ENCODE measurements at regions not wholly inside any gene's neighbourhood (a gene's known extent, or its start where the extent isn't known, plus 50 kb on each side); places are given as distances from the start of the nearest gene placed in this dataset.

DNA sequence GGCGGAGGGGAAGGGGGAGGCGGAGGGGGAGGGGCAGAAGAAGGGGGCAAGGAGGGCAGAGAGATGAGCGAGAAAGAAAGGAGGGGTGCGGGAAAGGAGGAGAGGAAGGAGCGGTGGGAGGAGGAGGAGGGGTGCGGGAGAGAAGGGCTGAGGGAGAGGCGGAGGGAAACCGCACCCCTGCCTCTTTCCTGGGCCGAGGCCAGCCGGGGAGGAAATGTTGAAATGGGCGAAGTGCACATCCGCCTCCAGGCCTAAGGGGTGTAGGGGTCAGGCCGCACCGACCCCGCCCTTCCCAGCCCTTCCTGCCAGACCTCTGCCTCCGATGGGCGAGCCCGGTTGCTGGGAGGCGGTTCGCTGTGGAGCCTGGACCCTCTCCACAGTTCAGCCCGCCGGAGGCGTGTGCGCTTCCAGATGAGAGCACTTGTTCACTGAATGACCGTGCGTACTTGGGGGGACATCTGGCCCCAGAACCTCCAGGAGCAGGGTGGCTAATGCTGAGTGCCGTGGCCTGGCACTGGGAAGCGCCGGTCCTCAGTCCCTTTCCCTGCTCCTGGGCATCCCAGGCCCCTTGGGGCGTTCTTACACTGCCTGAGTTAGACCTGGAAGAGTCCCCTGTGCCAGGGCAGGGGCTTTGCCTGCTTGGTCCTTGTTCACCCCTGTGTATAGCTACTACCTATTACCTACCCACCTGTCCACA is 110.3 kb upstream of the KLF13 start:
- intact Hi-C loops (cut with DNase I): loop anchor here (10.0 kb wide), 1 partner anchor 108 kb away; the partner anchor contains the start of gene KLF13
- peak; percentile 83 for ATAC-seq
- H3K4me1 ChIP-seq: peaks cover 36% of the 10 kb centered on the region

DNA sequence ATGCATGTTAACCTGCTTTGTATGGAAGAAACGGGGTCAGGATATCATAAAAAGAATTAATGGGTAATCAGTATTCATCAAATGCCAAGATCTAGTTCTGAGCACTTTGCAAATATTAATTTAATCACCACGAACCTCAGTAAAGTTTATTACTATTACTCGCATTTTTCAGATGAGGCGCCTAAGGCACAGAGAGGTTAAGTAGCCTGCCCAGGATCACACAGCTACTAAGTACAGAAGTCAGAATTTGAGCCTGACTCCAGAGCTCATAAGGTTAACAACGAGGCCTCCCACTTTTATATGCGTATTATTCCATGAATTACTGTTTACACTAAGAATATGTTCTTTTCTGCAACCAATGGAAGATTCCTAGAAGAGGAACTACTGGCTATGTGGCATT is 109.6 kb upstream of the KLF13 start:
- Histone ChIP-seq H3K4me1 (peaks cover 38% of the 10 kb centered on the region), H3K27ac (peak overlapping the region; percentile 99), H3K27me3 (no peaks in the 10 kb centered on the region), H3K4me3 (peak overlapping the region; percentile 63), H3K36me3 (no peaks in the 10 kb centered on the region), H3K9me3 (no peaks in the 10 kb centered on the region)
- DNase-seq (no peak), ATAC-seq (no peak)
- TF ChIP-seq, protein P1, sequence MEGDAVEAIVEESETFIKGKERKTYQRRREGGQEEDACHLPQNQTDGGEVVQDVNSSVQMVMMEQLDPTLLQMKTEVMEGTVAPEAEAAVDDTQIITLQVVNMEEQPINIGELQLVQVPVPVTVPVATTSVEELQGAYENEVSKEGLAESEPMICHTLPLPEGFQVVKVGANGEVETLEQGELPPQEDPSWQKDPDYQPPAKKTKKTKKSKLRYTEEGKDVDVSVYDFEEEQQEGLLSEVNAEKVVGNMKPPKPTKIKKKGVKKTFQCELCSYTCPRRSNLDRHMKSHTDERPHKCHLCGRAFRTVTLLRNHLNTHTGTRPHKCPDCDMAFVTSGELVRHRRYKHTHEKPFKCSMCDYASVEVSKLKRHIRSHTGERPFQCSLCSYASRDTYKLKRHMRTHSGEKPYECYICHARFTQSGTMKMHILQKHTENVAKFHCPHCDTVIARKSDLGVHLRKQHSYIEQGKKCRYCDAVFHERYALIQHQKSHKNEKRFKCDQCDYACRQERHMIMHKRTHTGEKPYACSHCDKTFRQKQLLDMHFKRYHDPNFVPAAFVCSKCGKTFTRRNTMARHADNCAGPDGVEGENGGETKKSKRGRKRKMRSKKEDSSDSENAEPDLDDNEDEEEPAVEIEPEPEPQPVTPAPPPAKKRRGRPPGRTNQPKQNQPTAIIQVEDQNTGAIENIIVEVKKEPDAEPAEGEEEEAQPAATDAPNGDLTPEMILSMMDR (IDR thresholded peaks at IDR 0.05): no peak
- intact Hi-C loops (cut with DNase I): loop anchor here (10.0 kb wide), 1 partner anchor 108 kb away; the partner anchor contains the start of gene KLF13

More for the DNA sequence above, 110.3 kb upstream of the KLF13 start:
- Histone ChIP-seq H3K9me3 (no peaks in the 10 kb centered on the region), H3K4me3 (peak overlapping the region; percentile 63), H3K27me3 (no peaks in the 10 kb centered on the region), H3K27ac (peak overlapping the region; percentile 99), H3K36me3 (no peaks in the 10 kb centered on the region)
- TF ChIP-seq, protein P1 (IDR thresholded peaks at IDR 0.05): no peak
- DNase-seq: peak; percentile 98

DNA sequence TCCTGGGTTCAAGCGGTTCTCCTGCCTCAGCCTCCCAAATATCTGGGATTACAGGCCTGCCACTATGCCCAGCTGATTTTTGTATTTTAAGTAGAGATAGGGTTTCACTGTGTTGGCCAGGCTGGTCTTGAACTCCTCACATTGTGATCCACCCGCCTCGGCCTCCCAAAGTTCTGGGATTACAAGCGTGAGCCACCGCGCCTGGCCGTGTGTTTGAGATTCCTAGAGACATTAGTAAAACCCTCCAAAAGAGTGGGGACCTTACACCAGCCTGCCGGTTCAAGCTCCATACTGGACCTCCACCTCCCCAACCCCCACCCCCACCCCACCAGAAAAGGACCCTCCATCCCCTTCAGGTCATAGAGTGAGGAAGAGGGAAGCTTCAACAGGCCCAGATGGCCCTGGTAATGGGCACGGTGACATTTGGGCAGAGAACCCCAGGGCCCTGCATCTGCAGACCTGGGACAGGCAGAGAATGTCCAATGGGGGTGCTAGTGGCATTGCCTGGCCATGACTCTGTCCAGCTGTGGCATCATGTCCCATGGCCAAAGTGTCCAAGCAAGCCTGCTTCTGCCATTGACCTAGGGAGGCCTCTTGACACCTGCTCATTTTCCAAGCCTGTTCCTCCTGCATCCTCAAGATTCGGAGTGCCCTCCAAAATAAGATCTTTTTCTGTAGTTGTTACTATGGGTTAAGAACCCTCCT is 108.9 kb upstream of the KLF13 start:
- ATAC-seq (no peak), DNase-seq (no peak)

DNA sequence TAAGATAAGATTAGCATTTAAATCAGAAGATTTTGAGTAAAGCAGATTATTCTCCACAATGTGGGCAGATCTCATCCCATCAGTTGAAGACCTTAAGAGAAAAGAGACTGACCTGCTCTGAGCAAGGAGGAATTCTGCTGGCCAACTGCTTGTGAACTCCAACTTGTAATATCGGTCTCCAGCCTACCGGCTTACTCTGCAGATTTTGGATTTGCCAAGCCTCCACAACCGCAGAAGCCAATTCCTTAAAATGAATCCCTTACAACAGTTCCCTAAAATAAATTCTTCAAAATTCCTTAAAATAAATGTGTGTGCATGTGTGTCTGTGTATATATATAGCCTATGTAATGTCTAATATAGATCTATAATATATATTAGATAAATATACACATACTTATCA is 107.4 kb upstream of the KLF13 start:
- peaks cover 40% of the 10 kb centered on the region for H3K4me1 ChIP-seq
- no peak overlapping the region for H3K27ac ChIP-seq
- DNase-seq: no peak
- no peaks in the 10 kb centered on the region for H3K36me3 ChIP-seq
- no peak for ATAC-seq
- no peaks in the 10 kb centered on the region for H3K27me3 ChIP-seq
- H3K4me3 ChIP-seq: no peak overlapping the region
- intact Hi-C loops (cut with DNase I): loop anchor here (10.0 kb wide), 1 partner anchor 106 kb away; the partner anchor contains the start of gene KLF13
- TF ChIP-seq, protein P1 (IDR thresholded peaks at IDR 0.05): no peak
- H3K9me3 ChIP-seq: no peaks in the 10 kb centered on the region

More for the DNA sequence above, 108.9 kb upstream of the KLF13 start:
- intact Hi-C loops (cut with DNase I): loop anchor here (10.0 kb wide), 1 partner anchor 107 kb away; the partner anchor contains the start of gene KLF13
- Histone ChIP-seq H3K27me3 (no peaks in the 10 kb centered on the region), H3K27ac (no peak overlapping the region), H3K4me3 (no peak overlapping the region), H3K4me1 (peaks cover 34% of the 10 kb centered on the region), H3K9me3 (no peaks in the 10 kb centered on the region), H3K36me3 (no peaks in the 10 kb centered on the region)
- TF ChIP-seq, protein P1 (IDR thresholded peaks at IDR 0.05): no peak

DNA sequence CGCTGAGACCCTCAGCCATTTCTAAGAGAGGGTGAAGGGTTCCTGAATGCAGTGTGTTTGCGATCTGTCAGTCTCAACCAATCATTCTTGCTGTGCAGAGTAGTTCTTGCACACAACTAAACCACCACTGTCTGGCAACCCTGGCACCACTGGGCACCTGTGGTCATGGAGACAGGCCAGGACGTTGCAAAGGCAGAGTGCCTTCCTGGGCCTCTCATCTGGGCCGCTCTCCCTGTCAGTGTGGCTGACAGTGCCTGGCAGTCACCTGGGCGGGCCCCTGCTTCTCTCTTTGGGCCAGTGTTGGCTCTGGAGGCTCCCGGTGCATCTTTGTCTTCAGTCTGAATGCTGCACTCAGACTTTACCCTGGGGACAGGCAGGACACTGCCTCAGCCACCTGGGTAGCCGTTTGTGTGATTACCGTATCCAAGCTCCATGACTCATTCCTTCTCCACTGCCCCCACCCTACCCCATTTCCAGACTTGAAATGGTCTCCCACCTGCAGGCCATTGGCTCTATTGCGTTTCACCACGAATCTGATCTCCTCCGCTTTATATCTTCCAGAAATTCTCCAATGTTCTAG is 104.6 kb upstream of the KLF13 start:
- H3K4me1 ChIP-seq: peaks cover 27% of the 10 kb centered on the region
- DNase-seq: no peak
- no peaks in the 10 kb centered on the region for H3K9me3 ChIP-seq
- TF ChIP-seq, protein P1 (IDR thresholded peaks at IDR 0.05): no peak
- intact Hi-C loops (cut with DNase I): no loop called here
- H3K27me3 ChIP-seq: no peaks in the 10 kb centered on the region
- H3K27ac ChIP-seq: no peak overlapping the region
- H3K4me3 ChIP-seq: no peak overlapping the region
- no peaks in the 10 kb centered on the region for H3K36me3 ChIP-seq
- peak; percentile 7 for ATAC-seq

Data from upper lobe of right lung (tissue), 1 donor.